H1 (cell line): ENCODE measurements at regions not wholly inside any gene's neighbourhood (a gene's known extent, or its start where the extent isn't known, plus 50 kb on each side); places are given as distances from the start of the nearest gene placed in this dataset.
"Not testable (repeated sequence)": the region's sequence is repeated elsewhere in the genome, so short reads cannot be mapped to it uniquely, and the experiment has no call there.

Source experiments
- CTCF ChIA-PET: fragments of 300-600 bp; sonication (Branson Sonifier 250); formaldehyde crosslinking; loops from one replicate; lab custom pipeline; 2021; ENCODE audit not compliant: partially characterized antibody; lab: Charles Lee
- POLR2A ChIA-PET: fragments of 300-600 bp; sonication (Branson Sonifier 250); formaldehyde crosslinking; loops from one replicate; lab custom pipeline; 2021; ENCODE audit warnings: inconsistent platforms; ENCODE audit not compliant: partially characterized antibody; lab: Charles Lee
- DNase-seq, 2 experiments: peaks; one replicate each; pipeline versions ENCODE4 v3.0.0 to v3.0.0-alpha.2; 2010 to 2022; ENCODE audit warnings: low spot score in 2 of 2, low read depth in 1 of 2, mixed read lengths in 1 of 2
- FAIRE-seq: peaks from 2 replicates; lab custom pipeline; 2011; peaks lifted over from hg19 to GRCh38; lab: Jason Lieb, UNC
- H2AFZ ChIP-seq: 2 replicates; pipeline ENCODE4 v1.8.1; 2012; ENCODE audit warnings: low read length, inconsistent platforms
- H2AK5ac ChIP-seq: 2 replicates; pipeline ENCODE4 v1.6.1; 2013; ENCODE audit warnings: low read depth, low read length
- H2BK120ac ChIP-seq: replicated peaks from 2 replicates; pipeline ENCODE3; 2013; ENCODE audit warnings: low read depth, low read length, inconsistent platforms
- H2BK12ac ChIP-seq: 2 replicates; pipeline ENCODE4 v1.6.1; 2013; ENCODE audit warnings: low read depth, low read length
- H2BK15ac ChIP-seq: 2 replicates; pipeline ENCODE4 v1.6.1; 2013; ENCODE audit warnings: low read length
- H2BK20ac ChIP-seq: 2 replicates; pipeline ENCODE4 v1.6.1; 2013; ENCODE audit warnings: low read length
- H2BK5ac ChIP-seq: 2 replicates; pipeline ENCODE4 v1.6.1; 2013; ENCODE audit warnings: low read depth, low read length
- H3K14ac ChIP-seq: 2 replicates; pipeline ENCODE4 v1.6.1; 2013; ENCODE audit warnings: inconsistent platforms; ENCODE audit not compliant: insufficient read length
- H3K18ac ChIP-seq: 2 replicates; pipeline ENCODE4 v1.6.1; 2013; ENCODE audit warnings: low read length; ENCODE audit errors: extremely low read depth
- H3K23ac ChIP-seq: 2 replicates; pipeline ENCODE4 v1.6.1; 2013; ENCODE audit warnings: inconsistent platforms; ENCODE audit not compliant: insufficient read length
- H3K23me2 ChIP-seq: 2 replicates; pipeline ENCODE4 v1.6.1; 2013; ENCODE audit warnings: low read depth, low read length
- H3K27ac ChIP-seq: 2 replicates; pipeline ENCODE4 v1.6.1; 2011; ENCODE audit warnings: low read depth, low read length, inconsistent platforms
- H3K27me3 ChIP-seq, 4 experiments: replicated peaks in 1 of 4; 1 replicate in 1 of 4; 2 replicates in 3 of 4; pipeline versions ENCODE4 v1.6.1 to v1.8.1; 2011 to 2013; ENCODE audit warnings: low read length in 3 of 4, mild to moderate bottlenecking in 3 of 4, inconsistent platforms in 2 of 4, mixed read lengths in 2 of 4, moderate library complexity in 1 of 4; ENCODE audit not compliant: control insufficient read depth in 3 of 4, insufficient read depth in 3 of 4; ENCODE audit errors: extremely low read depth in 1 of 4
- H3K36me3 ChIP-seq, 4 experiments: 2 replicates each; pipeline versions ENCODE4 v1.6.1 to v1.8.1; 2011 to 2013; ENCODE audit warnings: mild to moderate bottlenecking in 4 of 4, low read length in 3 of 4, moderate library complexity in 2 of 4, control low read depth in 1 of 4, inconsistent platforms in 1 of 4; ENCODE audit not compliant: insufficient read depth in 4 of 4, control insufficient read depth in 2 of 4
- H3K4ac ChIP-seq: replicated peaks from 2 replicates; pipeline ENCODE3; 2013; ENCODE audit warnings: low read length, low read depth, mixed read lengths, inconsistent platforms; ENCODE audit not compliant: insufficient read length
- H3K4me1 ChIP-seq, 4 experiments: replicated peaks in 1 of 4; 1 replicate in 1 of 4; 2 replicates in 3 of 4; pipeline versions ENCODE4 v1.6.1 to v1.8.1; 2011 to 2013; ENCODE audit warnings: low read length in 3 of 4, inconsistent platforms in 2 of 4, mixed read lengths in 1 of 4; ENCODE audit not compliant: insufficient read depth in 4 of 4, control insufficient read depth in 3 of 4
- H3K4me2 ChIP-seq, 2 experiments: 2 replicates each; pipeline versions ENCODE4 v1.6.1 to v1.8.1; 2011 to 2013; ENCODE audit warnings: low read depth in 2 of 2, low read length in 2 of 2, control low read depth in 1 of 2, inconsistent platforms in 1 of 2, mild to moderate bottlenecking in 1 of 2; ENCODE audit not compliant: insufficient read depth in 1 of 2
- H3K4me3 ChIP-seq, 4 experiments: fragments of 200-600, 300-600 bp in 1 of 4; sonication (generic), shearing (Covaris generic), sonication (Bioruptor Twin) in 1 of 4; 2 replicates each; pipeline versions ENCODE4 v1.5.1 to v1.8.1; 2011 to 2016; ENCODE audit warnings: low read length in 4 of 4, low read depth in 3 of 4, control low read depth in 2 of 4, inconsistent platforms in 2 of 4, mild to moderate bottlenecking in 2 of 4, mixed read lengths in 1 of 4, moderate library complexity in 1 of 4; ENCODE audit not compliant: insufficient read depth in 2 of 4; ENCODE audit errors: extremely low read depth in 1 of 4
- H3K56ac ChIP-seq: replicated peaks from 2 replicates; pipeline ENCODE3; 2013; ENCODE audit warnings: low read depth, mild to moderate bottlenecking, mixed read lengths, low read length, inconsistent platforms; ENCODE audit not compliant: insufficient read length
- H3K79me1 ChIP-seq: 2 replicates; pipeline ENCODE4 v1.6.1; 2013; ENCODE audit warnings: low read depth, low read length, control low read depth
- H3K79me2 ChIP-seq, 2 experiments: 2 replicates each; pipeline versions ENCODE4 v1.6.1 to v1.8.1; 2012 to 2013; ENCODE audit warnings: low read length in 2 of 2, mild to moderate bottlenecking in 2 of 2, inconsistent platforms in 1 of 2; ENCODE audit not compliant: insufficient read depth in 2 of 2, control insufficient read depth in 1 of 2
- H3K9ac ChIP-seq, 4 experiments: replicated peaks in 1 of 4; 1 replicate in 1 of 4; 2 replicates in 3 of 4; pipeline versions ENCODE4 v1.6.1 to v1.8.1; 2011 to 2013; ENCODE audit warnings: low read depth in 3 of 4, low read length in 3 of 4, control low read depth in 2 of 4, mild to moderate bottlenecking in 2 of 4, moderate library complexity in 2 of 4, inconsistent platforms in 1 of 4; ENCODE audit errors: extremely low read depth in 1 of 4
- H3K9me3 ChIP-seq, 2 experiments: 2 replicates each; pipeline versions ENCODE4 v1.6.1 to v1.8.1; 2012 to 2013; ENCODE audit warnings: mild to moderate bottlenecking in 2 of 2, moderate library complexity in 2 of 2, control low read depth in 1 of 2, inconsistent platforms in 1 of 2, low read depth in 1 of 2, low read length in 1 of 2, mixed read lengths in 1 of 2; ENCODE audit not compliant: insufficient read depth in 2 of 2
- H4K20me1 ChIP-seq, 2 experiments: replicated peaks in 1 of 2; 2 replicates each; pipeline versions ENCODE3 to v1.8.1; 2011 to 2013; ENCODE audit warnings: inconsistent platforms in 2 of 2, low read length in 2 of 2, mild to moderate bottlenecking in 1 of 2; ENCODE audit not compliant: insufficient read depth in 2 of 2, control insufficient read depth in 1 of 2
- H4K5ac ChIP-seq: 2 replicates; pipeline ENCODE4 v1.6.1; 2013; ENCODE audit warnings: low read length, low read depth, mixed read lengths, inconsistent platforms; ENCODE audit not compliant: insufficient read length
- H4K8ac ChIP-seq: 2 replicates; pipeline ENCODE4 v1.8.0; 2013; ENCODE audit warnings: mild to moderate bottlenecking, moderate library complexity, low read length, inconsistent platforms; ENCODE audit not compliant: insufficient read depth; ENCODE audit errors: extremely low read depth
- H4K91ac ChIP-seq: replicated peaks from 2 replicates; pipeline ENCODE3; 2013; ENCODE audit warnings: low read length, mixed read lengths, inconsistent platforms; ENCODE audit not compliant: insufficient read length
- CEBPB ChIP-seq: IDR thresholded peaks from 2 replicates; pipeline ENCODE4 v1.6.1; 2012; ENCODE audit warnings: low read depth, low read length
- EP300 ChIP-seq, 2 experiments: IDR thresholded peaks; 1 replicate in 1 of 2; 2 replicates in 1 of 2; pipeline ENCODE4 v1.6.1; 2011 to 2012; ENCODE audit warnings: low read depth in 2 of 2, low read length in 2 of 2, mild to moderate bottlenecking in 2 of 2, borderline replicate concordance in 1 of 2, inconsistent platforms in 1 of 2, moderate library complexity in 1 of 2
- NANOG ChIP-seq: IDR thresholded peaks from 2 replicates; pipeline ENCODE4 v1.6.1; 2011; ENCODE audit warnings: low read length, low read depth, mild to moderate bottlenecking, inconsistent platforms; ENCODE audit not compliant: insufficient read depth, poor library complexity, severe bottlenecking
- SP1 ChIP-seq: IDR thresholded peaks from 2 replicates; pipeline ENCODE4 v1.6.1; 2011; ENCODE audit warnings: low read depth, low read length
- TBP ChIP-seq: IDR thresholded peaks from 2 replicates; pipeline ENCODE4 v1.6.1; 2011; ENCODE audit warnings: low read depth, low read length, improper control_type of control experiment
- TCF12 ChIP-seq: IDR thresholded peaks from 2 replicates; pipeline ENCODE4 v1.6.1; 2011; ENCODE audit warnings: low read depth, mild to moderate bottlenecking, low read length
- TEAD4 ChIP-seq: IDR thresholded peaks from 2 replicates; pipeline ENCODE4 v1.6.1; 2012; ENCODE audit warnings: low read depth, low read length, inconsistent platforms, mixed read lengths
- WGBS, 2 experiments: shearing (Covaris generic) in 1 of 2; methylation state at CpG; one replicate each; pipeline versions ENCODE4 v1.1.6 to v1.1.7; 2013 to 2015; ENCODE audit warnings: low lambda C conversion rate in 2 of 2, mixed read lengths in 2 of 2, inconsistent platforms in 1 of 2, low coverage in 1 of 2, missing lambda C conversion rate in 1 of 2; ENCODE audit not compliant: insufficient replicate concordance in 2 of 2, insufficient coverage in 1 of 2, insufficient read length in 1 of 2; ENCODE audit errors: extremely low coverage in 1 of 2, missing lambda C conversion rate in 1 of 2; 5-methylcytosine and 5-hydroxymethylcytosine counted together

- H3K56ac ChIP-seq, POLR2A ChIA-PET, H4K5ac ChIP-seq, H2BK15ac ChIP-seq, H4K91ac ChIP-seq, H3K9ac ChIP-seq, H3K14ac ChIP-seq, H2AK5ac ChIP-seq, CTCF ChIA-PET, H3K23ac ChIP-seq, H2BK120ac ChIP-seq, H3K18ac ChIP-seq, H2BK20ac ChIP-seq, H4K8ac ChIP-seq, H4K20me1 ChIP-seq, FAIRE-seq, H3K27ac ChIP-seq, H3K23me2 ChIP-seq, H2AFZ ChIP-seq, H3K4ac ChIP-seq, H2BK12ac ChIP-seq, H3K79me1 ChIP-seq, H3K4me2 ChIP-seq, H3K27me3 ChIP-seq, H3K36me3 ChIP-seq, H3K79me2 ChIP-seq, H3K4me1 ChIP-seq, H3K9me3 ChIP-seq: not testable (repeated sequence)
- H2BK5ac ChIP-seq, result peak overlapping the region; percentile 78; the same call in 1 of the 2 replicates
- 67% methylated on average over 6 of the region's 6 CpGs; no CpG with 5 or more reads in 1 of the 2 experiments for WGBS, 2 experiments
- peak; percentile 44; the same call in 1 of the 2 replicates for TF ChIP-seq CEBPB
- TF ChIP-seq NANOG, result peak; percentile 64
- 0 out of 2 replicates have a peak, but pooled peaks have one; percentile 35 for TF ChIP-seq SP1
- TF ChIP-seq TBP, result 0 out of 2 replicates have a peak, but pooled peaks have one; percentile 12
- peak; percentile 58; the same call in 1 of the 2 replicates for TF ChIP-seq TEAD4
- TF ChIP-seq EP300 (IDR thresholded peaks at IDR 0.05; ENCODE audit: borderline replicate concordance in 1 of 2, low read depth in 2 of 2, low read length in 2 of 2), result peak in 1 of 2 experiments; percentile 69; a peak in 1 of 3 replicates
- peak; percentile 77; the same call in 1 of the 2 replicates for TF ChIP-seq TCF12
- peak in 1 of 2 experiments; percentile 53 for DNase-seq
- peak overlapping the region in 1 of 4 experiments; percentile 20; a peak in 1 of 8 replicates for H3K4me3 ChIP-seq
These were observed 1671.4 kb downstream of the C4orf33 start for GRCh38 chr4:130767384-130767783.
